Activated T-helper 1 cell treated with anti-CD3 and anti-CD28 coated beads, Interleukin-12 subunit alpha, Interleukin-12 subunit beta, Interleukin-2, Interleukin-4 antibody, amounts not matched to agents 30 ng/mL and 10 ng/mL and 1 ng/mL, durations not matched to agents 14 hours and 24 hours and 36 hours (primary cell): ENCODE measurements at regions not wholly inside any gene's neighbourhood (a gene's known extent, or its start where the extent isn't known, plus 50 kb on each side); places are given as distances from the start of the nearest gene placed in this dataset.

Experiments
- DNase-seq: peaks from one replicate; pipeline ENCODE4 v3.0.0; 2021; ENCODE audit warnings: low spot score
- H3K27ac Mint-ChIP-seq: one replicate; pipeline ENCODE4 v1.8.0; 2021; ENCODE audit warnings: mild to moderate bottlenecking, mixed read lengths
- H3K27me3 Mint-ChIP-seq: one replicate; pipeline ENCODE4 v1.8.0; 2022; ENCODE audit warnings: mild to moderate bottlenecking, moderate library complexity, mixed read lengths; ENCODE audit not compliant: insufficient read depth
- H3K36me3 Mint-ChIP-seq: one replicate; pipeline ENCODE4 v1.8.0; 2021; ENCODE audit warnings: low read depth, mixed read lengths
- H3K4me1 Mint-ChIP-seq: one replicate; pipeline ENCODE4 v1.8.0; 2021; ENCODE audit warnings: low read depth, mixed read lengths
- H3K4me3 Mint-ChIP-seq: one replicate; pipeline ENCODE4 v1.8.0; 2021; ENCODE audit warnings: mild to moderate bottlenecking, moderate library complexity, mixed read lengths
- H3K9me3 Mint-ChIP-seq: one replicate; pipeline ENCODE4 v1.8.0; 2021; ENCODE audit warnings: mixed read lengths
- intact Hi-C: fragments of 100-400 bp; cut with micrococcal nuclease; formaldehyde crosslinking; loops from one replicate; pipeline ENCODE4 v1.15.1; 2024

DNA sequence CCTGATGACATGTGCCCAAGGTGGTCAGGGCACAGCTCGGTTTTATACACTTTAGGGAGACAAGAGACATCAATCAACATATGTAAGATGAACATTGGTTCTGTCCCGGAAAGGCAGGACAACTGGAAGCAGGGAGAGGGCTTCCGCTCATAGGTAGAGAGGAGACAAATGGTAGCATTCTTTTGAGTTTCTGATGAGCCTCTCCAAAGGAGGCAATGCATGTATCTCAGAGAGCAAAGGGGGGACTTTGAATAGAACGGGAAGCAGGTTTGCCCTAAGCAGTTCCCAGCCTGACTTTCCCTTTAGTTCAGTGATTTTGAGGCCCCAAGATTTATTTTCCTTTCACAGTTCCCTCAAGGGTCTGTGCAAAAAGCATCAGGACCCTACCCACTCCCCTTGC, 172.4 kb upstream of the TNRC6C start:
- H3K9me3 Mint-ChIP-seq: no peaks in the 10 kb centered on the region
- peaks cover 21% of the 10 kb centered on the region for H3K4me1 Mint-ChIP-seq
- no peak for DNase-seq
- intact Hi-C loops: no loop called here
- H3K27me3 Mint-ChIP-seq: peaks cover 34% of the 10 kb centered on the region
- no peak overlapping the region for H3K27ac Mint-ChIP-seq
- H3K4me3 Mint-ChIP-seq: no peak overlapping the region
- H3K36me3 Mint-ChIP-seq: no peaks in the 10 kb centered on the region

DNA sequence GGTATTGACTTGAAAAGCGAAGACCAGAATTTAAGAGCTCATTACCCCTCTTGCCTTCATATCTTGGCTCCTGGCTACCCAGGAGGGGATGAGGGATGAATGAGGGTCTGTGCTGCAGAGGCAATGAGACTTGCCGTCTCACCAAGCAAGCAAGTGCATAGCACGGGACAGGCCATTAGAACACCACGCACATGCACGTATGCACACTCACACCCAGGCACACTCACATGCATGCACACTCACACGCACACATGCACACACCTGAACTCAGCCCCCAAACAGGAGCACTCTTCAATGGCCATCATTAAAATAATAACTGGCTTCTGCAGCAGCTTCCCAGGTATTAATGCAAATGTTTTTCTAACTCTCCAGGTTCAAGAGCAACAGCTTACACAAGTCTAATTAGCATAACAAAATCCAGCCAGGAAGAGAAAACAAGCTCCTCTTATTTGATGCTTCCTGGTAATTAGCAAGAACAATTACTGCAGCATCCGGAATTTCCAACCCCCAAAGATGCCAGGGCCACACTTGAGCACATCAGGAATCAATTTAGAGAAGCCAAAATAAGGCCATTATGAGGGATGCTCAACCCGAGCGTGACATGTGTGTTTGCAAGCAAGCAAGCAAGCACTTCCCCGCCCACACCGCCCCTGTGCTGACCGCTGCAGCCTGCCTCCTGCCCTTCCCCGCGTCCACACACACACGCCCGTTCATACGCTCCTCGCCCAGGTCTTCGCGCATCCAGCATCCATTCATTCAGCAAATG, 171.6 kb upstream of the TNRC6C start:
- peaks cover 34% of the 10 kb centered on the region for H3K27me3 Mint-ChIP-seq
- no peak overlapping the region for H3K4me3 Mint-ChIP-seq
- H3K36me3 Mint-ChIP-seq: no peaks in the 10 kb centered on the region
- DNase-seq: no peak
- no peaks in the 10 kb centered on the region for H3K9me3 Mint-ChIP-seq
- no peak overlapping the region for H3K27ac Mint-ChIP-seq
- H3K4me1 Mint-ChIP-seq: peaks cover 21% of the 10 kb centered on the region
- intact Hi-C loops: no loop called here

DNA sequence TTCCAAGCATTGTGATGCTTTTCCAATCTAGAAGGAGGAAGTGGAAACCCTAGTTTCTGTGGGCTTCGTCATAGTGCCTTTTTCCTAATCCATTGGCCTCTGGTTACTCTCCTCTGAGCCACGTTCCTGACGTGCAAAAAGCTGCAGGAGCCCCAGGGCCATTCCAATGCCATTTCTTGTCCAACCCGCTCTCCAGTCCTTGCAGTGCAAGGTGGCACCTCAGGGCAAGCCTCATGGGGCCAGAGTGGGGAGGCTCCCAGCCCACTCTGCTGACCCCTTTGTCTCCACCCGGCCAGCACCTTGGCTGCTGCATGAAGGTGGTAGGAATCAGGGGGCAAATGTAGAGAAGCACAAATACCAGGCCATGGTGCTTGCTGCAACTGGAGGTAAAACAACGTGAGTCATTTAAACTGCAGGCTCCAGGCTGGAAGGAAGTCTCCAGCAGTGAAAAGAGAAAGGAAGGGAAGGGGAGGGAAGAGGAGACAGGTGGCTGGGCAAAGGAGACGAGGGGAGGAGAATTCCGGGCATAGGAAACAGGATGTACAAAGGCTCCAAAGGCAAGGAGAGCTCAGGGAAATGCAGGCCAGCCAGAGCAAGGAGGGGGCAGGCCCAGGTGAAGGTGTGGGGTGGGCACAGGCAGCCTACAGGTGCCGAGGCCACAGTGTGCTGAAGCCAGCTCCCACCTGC, 168.2 kb upstream of the TNRC6C start:
- peaks cover 3% of the 10 kb centered on the region for H3K4me1 Mint-ChIP-seq
- intact Hi-C loops: no loop called here
- H3K27ac Mint-ChIP-seq: no peak overlapping the region
- peaks cover 41% of the 10 kb centered on the region for H3K27me3 Mint-ChIP-seq
- no peaks in the 10 kb centered on the region for H3K36me3 Mint-ChIP-seq
- no peak for DNase-seq
- H3K4me3 Mint-ChIP-seq: no peak overlapping the region
- H3K9me3 Mint-ChIP-seq: no peaks in the 10 kb centered on the region

DNA sequence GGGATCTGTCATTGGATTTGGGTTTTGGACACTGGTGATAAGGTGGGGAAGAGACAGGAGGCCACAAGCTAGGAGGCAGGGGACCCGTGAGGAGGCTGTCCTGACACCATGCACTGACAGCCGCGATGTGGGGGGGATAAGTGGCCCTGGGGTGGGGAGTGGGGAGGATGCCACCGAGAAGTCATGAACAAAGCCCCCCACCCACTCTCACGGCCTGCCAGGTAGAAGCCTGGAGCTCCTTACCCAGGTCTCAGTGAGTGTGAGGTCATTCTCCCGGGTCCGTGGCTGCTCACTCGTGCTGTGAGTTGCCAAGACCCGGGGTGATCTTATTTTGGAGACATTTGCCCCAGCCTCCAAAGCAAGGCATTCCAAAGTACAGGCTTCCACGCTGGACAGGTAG, 165.9 kb upstream of the TNRC6C start:
- no peak overlapping the region for H3K4me3 Mint-ChIP-seq
- H3K4me1 Mint-ChIP-seq: no peaks in the 10 kb centered on the region
- H3K9me3 Mint-ChIP-seq: no peaks in the 10 kb centered on the region
- intact Hi-C loops: no loop called here
- H3K27me3 Mint-ChIP-seq: peaks cover 27% of the 10 kb centered on the region
- H3K27ac Mint-ChIP-seq: no peak overlapping the region
- DNase-seq: no peak
- no peaks in the 10 kb centered on the region for H3K36me3 Mint-ChIP-seq

DNA sequence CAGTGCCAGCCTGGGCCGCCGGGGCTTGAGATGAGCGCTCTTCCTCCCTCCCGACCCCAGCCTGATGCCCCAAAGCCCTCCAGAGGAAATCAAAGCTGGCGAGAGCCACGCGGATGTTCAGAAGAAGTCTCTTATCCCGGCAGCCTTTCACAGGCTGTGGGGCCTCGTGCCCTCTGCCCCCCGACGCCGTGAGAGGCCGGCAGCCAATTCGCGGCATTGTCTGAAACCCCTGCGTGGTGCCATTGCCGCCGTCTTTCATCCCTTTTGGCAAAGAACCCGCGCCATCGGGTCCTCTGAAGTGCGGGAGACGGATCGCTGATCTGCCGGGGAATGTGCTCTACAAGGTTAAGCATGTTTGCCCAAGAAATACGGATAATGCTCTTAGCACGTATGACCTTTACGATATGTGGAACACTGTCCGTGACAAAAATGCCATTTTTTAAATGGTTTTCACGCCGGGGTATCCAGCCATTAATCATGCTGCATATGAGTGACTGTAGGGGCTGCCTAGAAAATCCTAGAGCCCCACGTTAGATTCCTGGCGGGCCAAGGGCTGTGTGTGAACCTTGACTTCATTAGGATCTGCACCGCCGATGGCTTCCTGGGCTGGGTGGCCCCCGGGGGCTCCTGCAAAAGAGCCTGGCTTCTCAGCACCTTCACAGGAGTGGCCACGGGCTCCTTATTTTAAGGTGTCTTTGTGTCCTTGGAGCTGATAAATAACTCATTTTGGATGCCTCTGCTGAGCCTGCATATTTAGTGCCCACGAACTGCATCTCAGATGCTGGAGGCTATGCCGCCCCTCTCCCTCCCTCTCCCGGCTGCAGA, 165.1 kb upstream of the TNRC6C start:
- H3K4me1 Mint-ChIP-seq: no peaks in the 10 kb centered on the region
- no peak overlapping the region for H3K27ac Mint-ChIP-seq
- intact Hi-C loops: no loop called here
- DNase-seq: no peak
- no peaks in the 10 kb centered on the region for H3K9me3 Mint-ChIP-seq
- H3K4me3 Mint-ChIP-seq: no peak overlapping the region
- H3K36me3 Mint-ChIP-seq: no peaks in the 10 kb centered on the region
- H3K27me3 Mint-ChIP-seq: peaks cover 24% of the 10 kb centered on the region

DNA sequence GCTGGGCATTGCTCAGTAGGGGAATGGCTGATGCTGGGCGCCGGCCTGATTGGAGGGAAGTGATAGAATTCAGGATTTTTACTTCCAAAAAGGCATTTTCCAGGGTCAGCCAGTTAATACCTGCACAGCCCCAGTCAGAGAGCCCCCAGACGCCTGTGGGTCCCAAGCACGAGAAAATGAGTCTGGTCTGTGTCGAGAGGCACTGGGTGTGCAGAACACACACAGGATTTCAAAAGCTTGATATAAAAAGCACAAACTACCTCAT, 164.6 kb upstream of the TNRC6C start:
- H3K27me3 Mint-ChIP-seq: peaks cover 27% of the 10 kb centered on the region
- H3K36me3 Mint-ChIP-seq: no peaks in the 10 kb centered on the region
- H3K9me3 Mint-ChIP-seq: no peaks in the 10 kb centered on the region
- no peak overlapping the region for H3K27ac Mint-ChIP-seq
- no peaks in the 10 kb centered on the region for H3K4me1 Mint-ChIP-seq
- DNase-seq: no peak
- intact Hi-C loops: no loop called here
- no peak overlapping the region for H3K4me3 Mint-ChIP-seq

DNA sequence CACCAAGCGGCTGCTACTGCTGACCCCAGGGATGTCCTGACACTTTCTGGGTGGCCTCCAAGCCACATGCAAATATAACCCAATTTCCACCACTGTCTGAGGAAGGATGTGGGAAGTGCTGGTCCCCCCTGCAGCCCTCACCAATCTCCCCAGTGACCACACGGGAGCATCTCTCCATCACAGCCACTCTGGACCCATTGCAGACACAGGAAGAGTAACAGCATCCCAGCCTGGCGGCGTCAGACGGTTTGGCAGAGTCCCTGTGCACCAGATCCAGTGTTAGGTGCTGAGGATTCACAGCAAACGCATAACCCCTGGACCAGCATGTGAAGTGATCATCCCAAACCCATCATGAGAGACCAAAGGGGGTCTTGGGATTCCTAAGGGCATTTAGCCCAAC, 163.7 kb upstream of the TNRC6C start:
- no peak overlapping the region for H3K27ac Mint-ChIP-seq
- no peak overlapping the region for H3K4me3 Mint-ChIP-seq
- H3K27me3 Mint-ChIP-seq: peaks cover 27% of the 10 kb centered on the region
- H3K36me3 Mint-ChIP-seq: no peaks in the 10 kb centered on the region
- H3K4me1 Mint-ChIP-seq: no peaks in the 10 kb centered on the region
- intact Hi-C loops: no loop called here
- no peaks in the 10 kb centered on the region for H3K9me3 Mint-ChIP-seq
- no peak for DNase-seq

DNA sequence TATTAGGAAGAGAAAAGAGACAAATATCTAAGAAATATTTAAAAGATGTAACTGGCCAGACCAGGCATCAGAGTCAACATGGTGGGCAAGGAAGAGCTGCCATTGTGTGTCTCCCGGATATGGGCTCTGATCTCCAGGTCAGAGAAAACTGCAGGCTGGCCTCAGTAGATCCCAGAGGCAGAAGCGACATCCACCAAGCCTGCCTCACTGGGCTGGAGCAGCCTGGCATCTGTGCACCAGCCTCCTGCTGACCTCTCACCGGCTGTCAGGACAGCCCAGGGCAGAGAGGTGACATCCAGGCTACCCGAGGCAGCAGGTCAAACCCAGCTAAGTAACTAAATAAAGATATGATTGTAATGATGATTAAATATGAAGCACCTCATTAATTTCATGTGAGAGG, 162.8 kb upstream of the TNRC6C start:
- no peaks in the 10 kb centered on the region for H3K4me1 Mint-ChIP-seq
- intact Hi-C loops: no loop called here
- no peaks in the 10 kb centered on the region for H3K36me3 Mint-ChIP-seq
- no peaks in the 10 kb centered on the region for H3K9me3 Mint-ChIP-seq
- peaks cover 22% of the 10 kb centered on the region for H3K27me3 Mint-ChIP-seq
- no peak for DNase-seq
- no peak overlapping the region for H3K27ac Mint-ChIP-seq
- no peak overlapping the region for H3K4me3 Mint-ChIP-seq

DNA sequence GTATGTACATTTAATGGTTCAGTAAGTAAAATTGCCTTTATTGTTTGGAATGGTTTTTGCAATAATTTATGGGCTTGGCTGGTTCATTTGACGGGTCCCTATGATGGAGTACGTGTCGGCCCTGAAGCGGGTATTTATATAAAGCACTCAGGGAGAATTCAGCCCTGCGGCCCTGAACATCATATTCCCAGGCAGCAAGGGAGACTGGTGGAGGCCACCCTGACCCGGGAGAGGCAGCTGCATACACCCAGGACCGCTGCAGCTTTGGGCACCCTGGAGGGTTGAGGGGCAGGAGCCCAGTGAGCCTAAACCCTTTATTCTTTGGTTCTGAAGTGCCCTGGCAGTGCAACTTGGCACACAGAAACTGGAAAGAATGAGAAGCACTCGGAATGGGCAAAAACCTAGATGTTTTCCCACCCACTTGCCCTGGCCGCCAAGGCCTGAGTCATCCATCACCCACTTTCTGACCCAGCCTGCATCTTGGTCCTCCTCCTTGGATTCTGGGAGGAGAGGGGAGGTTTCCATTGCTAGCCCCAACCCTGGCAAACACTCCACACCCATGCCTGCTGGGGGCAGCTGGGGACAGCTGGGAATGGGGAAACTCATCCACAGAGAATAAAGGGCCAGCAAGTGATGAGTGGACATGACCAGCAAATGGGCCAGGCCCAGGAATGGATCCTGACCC, 162.2 kb upstream of the TNRC6C start:
- H3K27ac Mint-ChIP-seq: no peak overlapping the region
- no peak overlapping the region for H3K4me3 Mint-ChIP-seq
- intact Hi-C loops: no loop called here
- H3K9me3 Mint-ChIP-seq: no peaks in the 10 kb centered on the region
- DNase-seq: no peak
- H3K36me3 Mint-ChIP-seq: no peaks in the 10 kb centered on the region
- H3K4me1 Mint-ChIP-seq: no peaks in the 10 kb centered on the region
- H3K27me3 Mint-ChIP-seq: peaks cover 24% of the 10 kb centered on the region

DNA sequence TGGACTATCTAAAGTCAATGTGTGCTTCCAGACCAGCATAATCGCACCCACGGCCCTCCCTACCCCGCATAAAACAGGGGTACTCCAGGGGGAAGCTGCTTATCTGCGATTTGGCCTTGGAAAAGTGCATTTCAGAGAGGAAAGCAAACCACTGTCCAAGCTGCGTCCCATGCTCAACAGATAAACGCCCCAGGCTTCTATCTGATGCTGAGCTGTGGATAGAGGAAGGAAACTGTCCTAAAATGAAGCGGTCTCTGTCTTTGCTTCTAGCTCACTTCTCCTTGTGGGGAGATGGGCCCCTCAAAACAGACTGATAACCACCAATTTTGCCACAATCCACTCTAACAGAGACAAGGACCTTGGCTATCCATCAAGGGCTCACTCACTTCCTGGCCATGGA, 160.5 kb upstream of the TNRC6C start:
- no peak overlapping the region for H3K27ac Mint-ChIP-seq
- no peak overlapping the region for H3K4me3 Mint-ChIP-seq
- DNase-seq: no peak
- no peaks in the 10 kb centered on the region for H3K9me3 Mint-ChIP-seq
- intact Hi-C loops: no loop called here
- H3K36me3 Mint-ChIP-seq: no peaks in the 10 kb centered on the region
- peaks cover 29% of the 10 kb centered on the region for H3K27me3 Mint-ChIP-seq
- H3K4me1 Mint-ChIP-seq: no peaks in the 10 kb centered on the region

DNA sequence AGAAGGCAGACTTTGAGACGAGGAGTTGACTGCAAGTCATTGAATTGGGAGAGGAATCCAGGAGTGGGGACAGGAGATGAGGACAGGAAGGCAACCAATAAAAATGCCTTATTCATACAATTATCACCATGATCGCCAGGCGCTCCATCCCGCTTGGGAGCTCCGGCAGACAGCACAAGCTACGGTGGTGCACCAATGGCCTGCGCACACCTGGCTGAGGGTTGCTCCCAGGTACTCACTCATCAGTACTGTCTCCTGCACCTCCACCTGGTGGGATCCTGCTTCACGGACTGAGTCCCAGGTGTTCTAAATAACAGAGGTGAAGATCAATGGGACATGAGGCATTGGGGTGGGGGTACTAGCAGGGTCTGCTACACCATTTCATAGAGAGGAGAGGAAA, 160.0 kb upstream of the TNRC6C start:
- H3K27me3 Mint-ChIP-seq: peaks cover 30% of the 10 kb centered on the region
- no peaks in the 10 kb centered on the region for H3K9me3 Mint-ChIP-seq
- no peaks in the 10 kb centered on the region for H3K36me3 Mint-ChIP-seq
- no peaks in the 10 kb centered on the region for H3K4me1 Mint-ChIP-seq
- no peak overlapping the region for H3K27ac Mint-ChIP-seq
- no peak for DNase-seq
- intact Hi-C loops: no loop called here
- H3K4me3 Mint-ChIP-seq: no peak overlapping the region

DNA sequence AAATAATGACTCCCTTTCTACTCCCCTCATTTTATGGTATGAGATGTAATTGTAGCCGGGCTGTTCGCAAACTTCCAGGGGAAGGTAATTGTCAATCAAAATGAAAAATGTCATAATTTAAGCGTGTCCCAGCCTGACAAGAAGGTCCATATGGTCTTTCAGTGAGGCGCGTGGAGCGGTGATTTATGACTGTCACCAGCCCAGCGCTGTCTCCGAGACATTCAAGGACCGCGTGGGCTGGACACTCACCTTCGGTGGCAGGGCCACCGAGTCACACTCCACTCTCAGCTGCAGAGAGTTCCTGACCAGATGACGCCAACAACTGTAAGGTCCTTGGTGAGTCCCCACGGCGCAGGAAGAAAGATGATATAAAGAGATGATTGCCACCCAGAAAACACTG, 157.7 kb upstream of the TNRC6C start:
- Mint-ChIP-seq H3K36me3 (no peaks in the 10 kb centered on the region), H3K9me3 (no peaks in the 10 kb centered on the region), H3K4me3 (no peak overlapping the region), H3K4me1 (no peaks in the 10 kb centered on the region), H3K27me3 (peaks cover 41% of the 10 kb centered on the region), H3K27ac (no peak overlapping the region)
- intact Hi-C loops: no loop called here
- no peak for DNase-seq
